Choroid plexus epithelial cell (primary cell): ENCODE measurements at regions not wholly inside any gene's neighbourhood (a gene's known extent, or its start where the extent isn't known, plus 50 kb on each side); places are given as distances from the start of the nearest gene placed in this dataset.

Experiments used
- DNase-seq: peaks from one replicate; pipeline ENCODE4 v3.0.0-alpha.2; 2010; ENCODE audit warnings: low read depth
- H3K4me3 ChIP-seq: 2 replicates; pipeline ENCODE4 v1.5.1; 2011; ENCODE audit warnings: low read depth, mild to moderate bottlenecking, control low read depth, low read length, moderate library complexity
- CTCF ChIP-seq: conservative IDR thresholded peaks from 2 replicates; pipeline ENCODE4 v1.5.1; 2011; ENCODE audit warnings: low read depth, mild to moderate bottlenecking, control low read depth, inconsistent platforms, low read length, moderate library complexity

GRCh38 chr16:75971334-75971733 lies 245.0 kb upstream of the CPHXL start:
- no peak for TF ChIP-seq CTCF
- no peak overlapping the region for H3K4me3 ChIP-seq
- no peak for DNase-seq

- no peak for TF ChIP-seq CTCF
- DNase-seq: no peak
- no peak overlapping the region for H3K4me3 ChIP-seq
Measured at GRCh38 chr16:75983296-75983695, 257.0 kb upstream of the CPHXL start.

DNA sequence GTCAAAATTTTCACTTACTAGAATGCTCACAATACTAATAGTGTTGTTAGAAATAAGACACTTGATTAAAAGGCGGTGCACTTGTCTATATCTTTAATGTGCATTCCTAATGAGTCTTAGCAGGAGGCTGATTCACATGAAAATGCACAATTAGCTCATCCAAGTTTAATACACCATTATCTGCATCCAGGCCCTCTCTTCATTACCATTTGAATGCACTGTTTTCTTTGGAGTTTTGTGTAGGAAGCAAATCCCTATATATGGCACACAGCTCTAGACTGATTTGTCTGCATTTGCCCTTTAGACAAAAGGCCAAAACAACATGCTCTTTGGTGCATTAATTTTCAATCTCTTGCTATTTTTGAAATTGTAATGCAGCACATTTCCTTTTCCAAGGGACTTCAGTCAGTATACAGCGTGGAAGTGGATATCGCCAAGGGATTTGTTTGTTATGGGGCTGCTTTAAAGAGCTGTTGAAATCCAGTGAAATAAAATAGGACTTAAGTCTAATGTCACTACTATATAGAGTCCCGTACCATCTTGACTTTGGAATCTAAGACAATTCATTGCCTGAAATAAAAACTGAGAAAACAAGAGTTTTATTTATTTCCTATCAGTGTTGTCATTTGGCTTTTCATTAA lies 257.6 kb upstream of the CPHXL start:
- no peak for DNase-seq
- TF ChIP-seq CTCF: no peak
- H3K4me3 ChIP-seq: no peak overlapping the region

DNA sequence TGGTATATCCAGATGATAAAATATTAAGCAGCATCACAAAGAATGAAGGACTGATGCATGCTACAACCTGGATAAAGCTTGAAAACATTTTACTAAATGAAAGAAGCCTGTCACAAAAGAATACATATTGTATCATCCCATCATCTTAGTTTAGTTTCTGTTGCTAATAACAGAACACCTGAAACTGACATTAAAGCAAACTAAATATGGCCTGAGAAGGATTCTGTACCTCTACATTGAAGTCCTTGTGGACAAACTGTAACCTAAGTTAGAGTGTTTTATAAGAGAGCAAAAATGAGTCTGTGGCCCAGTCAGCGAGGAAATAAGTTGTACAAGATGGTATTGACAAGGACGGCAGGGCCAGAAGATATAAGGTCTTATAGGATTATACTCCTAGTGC lies 261.0 kb upstream of the CPHXL start:
- TF ChIP-seq CTCF: no peak
- H3K4me3 ChIP-seq: no peak overlapping the region
- no peak for DNase-seq

DNA sequence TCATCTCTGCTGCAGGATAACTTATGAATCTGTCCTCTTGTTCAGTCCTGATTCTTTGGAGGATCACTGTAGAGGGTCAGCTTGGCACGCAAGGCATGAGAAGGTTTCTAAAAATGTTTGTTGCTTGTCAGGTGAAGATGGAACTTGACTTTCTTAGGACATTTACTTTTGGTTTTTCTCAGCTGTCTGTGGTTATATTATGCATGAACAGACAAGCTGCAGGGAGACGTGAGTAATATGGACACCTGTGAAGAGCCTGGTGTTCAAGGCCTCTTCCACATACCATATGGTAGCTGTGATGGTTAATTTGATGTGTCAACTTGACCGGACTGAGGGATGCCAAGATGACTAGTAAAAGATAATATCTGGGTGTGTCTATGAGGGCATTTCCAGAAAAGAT lies 270.2 kb upstream of the CPHXL start:
- no peak for TF ChIP-seq CTCF
- no peak overlapping the region for H3K4me3 ChIP-seq
- DNase-seq: no peak

GRCh38 chr16:75997606-75998005 lies 271.3 kb upstream of the CPHXL start:
- no peak for DNase-seq
- TF ChIP-seq CTCF: no peak
- no peak overlapping the region for H3K4me3 ChIP-seq

DNA sequence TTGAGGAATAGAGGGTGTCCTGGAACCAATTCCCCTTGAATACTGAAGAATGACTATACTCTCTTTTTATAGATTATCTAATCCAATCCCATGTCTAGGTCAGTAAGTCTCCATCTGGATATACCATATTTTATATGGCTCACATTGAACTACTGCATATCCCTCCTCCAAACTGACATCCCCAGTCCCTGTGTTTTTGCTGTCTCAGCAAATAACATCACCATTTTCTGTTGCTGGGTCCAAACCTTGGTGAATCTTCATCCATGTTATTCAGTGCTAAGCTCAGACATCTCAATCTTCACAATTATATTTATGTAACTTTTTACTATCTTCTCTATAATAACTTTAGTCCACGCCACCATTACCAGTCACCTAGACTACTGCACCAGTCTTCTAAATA lies 269.6 kb upstream of the CNTNAP4 start:
- no peak for DNase-seq
- no peak for TF ChIP-seq CTCF
- H3K4me3 ChIP-seq: no peak overlapping the region
